ENCODE measurements at regions not wholly inside any gene's neighbourhood (a gene's known extent, or its start where the extent isn't known, plus 50 kb on each side); places are given as distances from the start of the nearest gene placed in this dataset.
A peak's percentile ranks its signal among the peaks of the same experiment; 100 is the strongest.
"Not testable (repeated sequence)": the region's sequence is repeated elsewhere in the genome, so short reads cannot be mapped to it uniquely, and the experiment has no call there.

- ATAC-seq (peak; percentile 14), DNase-seq (peak; percentile 6)
Measured at GRCh38 chr15:94844538-94845389, 613.4 kb downstream of the MCTP2 start.

- DNase-seq (no peak), ATAC-seq (no peak)
Measured at GRCh38 chr15:94845390-94845716, 614.0 kb downstream of the MCTP2 start.

- ATAC-seq, result no peak
Measured at GRCh38 chr15:94847325-94847724, 616.0 kb downstream of the MCTP2 start.

GRCh38 chr15:94848054-94848453 lies 616.7 kb downstream of the MCTP2 start:
- ATAC-seq (no peak), DNase-seq (no peak)

More at GRCh38 chr15:94847325-94847724, 616.0 kb downstream of the MCTP2 start:
- DNase-seq, result no peak

- DNase-seq (no peak), ATAC-seq (no peak)
Measured at GRCh38 chr15:94855018-94855408, 623.7 kb downstream of the MCTP2 start.

- no peak for ATAC-seq
Measured at GRCh38 chr15:94855409-94856266, 624.3 kb downstream of the MCTP2 start.

GRCh38 chr15:94856267-94856854 lies 625.0 kb downstream of the MCTP2 start:
- ATAC-seq, result no peak
- no peak for DNase-seq

More at GRCh38 chr15:94855409-94856266, 624.3 kb downstream of the MCTP2 start:
- DNase-seq, result no peak

GRCh38 chr15:94857466-94857865 lies 626.1 kb downstream of the MCTP2 start:
- no peak for ATAC-seq
- DNase-seq, result no peak

GRCh38 chr15:94858011-94858410 lies 626.6 kb downstream of the MCTP2 start:
- no peak for ATAC-seq
- DNase-seq, result no peak

- no peak for ATAC-seq
- no peak for DNase-seq
Measured at GRCh38 chr15:94858449-94858848, 627.1 kb downstream of the MCTP2 start.

- DNase-seq, result no peak
- no peak for ATAC-seq
Measured at GRCh38 chr15:94858920-94859319, 627.6 kb downstream of the MCTP2 start.

- ATAC-seq, result no peak
- DNase-seq, result no peak
Measured at GRCh38 chr15:94864600-94864999, 633.2 kb downstream of the MCTP2 start.

GRCh38 chr15:94868265-94868664 lies 636.9 kb downstream of the MCTP2 start:
- ATAC-seq, DNase-seq: not testable (repeated sequence)

GRCh38 chr15:94875550-94875949 lies 644.2 kb downstream of the MCTP2 start:
- DNase-seq, result no peak

GRCh38 chr15:94877833-94878232 lies 646.5 kb downstream of the MCTP2 start:
- DNase-seq (no peak), ATAC-seq (no peak)

More at GRCh38 chr15:94875550-94875949, 644.2 kb downstream of the MCTP2 start:
- no peak for ATAC-seq

- ATAC-seq (no peak), DNase-seq (no peak)
Measured at GRCh38 chr15:94882071-94882712, 650.8 kb downstream of the MCTP2 start.

- DNase-seq, result no peak
- no peak for ATAC-seq
Measured at GRCh38 chr15:94887391-94887790, 656.0 kb downstream of the MCTP2 start.

GRCh38 chr15:94889153-94889552 lies 657.8 kb downstream of the MCTP2 start:
- DNase-seq (no peak), ATAC-seq (no peak)

GRCh38 chr15:94893091-94893490 lies 661.7 kb downstream of the MCTP2 start:
- DNase-seq (no peak), ATAC-seq (no peak)

- DNase-seq (no peak), ATAC-seq (no peak)
Measured at GRCh38 chr15:94894056-94894455, 662.7 kb downstream of the MCTP2 start.

- ATAC-seq (no peak), DNase-seq (no peak)
Measured at GRCh38 chr15:94909510-94909909, 678.1 kb downstream of the MCTP2 start.

GRCh38 chr15:94910166-94910565 lies 678.8 kb downstream of the MCTP2 start:
- ATAC-seq, result no peak
- no peak for DNase-seq
